ENCODE measurements at regions not wholly inside any gene's neighbourhood (a gene's known extent, or its start where the extent isn't known, plus 50 kb on each side); places are given as distances from the start of the nearest gene placed in this dataset.

GRCh38 chr7:52410032-52410431 lies 625.4 kb upstream of the POM121L12 start:
- TF ChIP-seq GATA2 (IDR thresholded peaks at IDR 0.05; ENCODE audit: low read depth, low read length) (no peak), GATA3 (IDR thresholded peaks at IDR 0.05; ENCODE audit: low read depth, low read length) (no peak)
